ENCODE measurements at regions not wholly inside any gene's neighbourhood (a gene's known extent, or its start where the extent isn't known, plus 50 kb on each side); places are given as distances from the start of the nearest gene placed in this dataset.

- H3K9me3 ChIP-seq (ENCODE audit: low read depth, low read length) = no peaks in the 10 kb centered on the region
- DNase-seq (ENCODE audit: insufficient read length, low spot score, missing footprints) = no peak
- no peak overlapping the region for H3K27ac ChIP-seq (ENCODE audit: low read depth, low read length)
- H3K79me2 ChIP-seq (ENCODE audit: insufficient read depth, low read length) = peaks cover 58% of the 10 kb centered on the region
- no peak overlapping the region for H2AFZ ChIP-seq (ENCODE audit: low read length)
- H3K4me2 ChIP-seq (ENCODE audit: insufficient read depth, low read length) = no peak overlapping the region
- no peak for TF ChIP-seq CTCF (IDR thresholded peaks at IDR 0.05; ENCODE audit: extremely low read depth, low read depth, low read length)
- H3K4me3 ChIP-seq (ENCODE audit: insufficient read depth, low read length) = no peak overlapping the region
- no peaks in the 10 kb centered on the region for H3K4me1 ChIP-seq (ENCODE audit: insufficient read depth, low read length)
- peaks cover 50% of the 10 kb centered on the region for H4K20me1 ChIP-seq (ENCODE audit: insufficient read depth, low read length)
- H3K36me3 ChIP-seq (ENCODE audit: insufficient read depth, low read length) = peaks cover 85% of the 10 kb centered on the region
- H3K27me3 ChIP-seq (ENCODE audit: insufficient read depth, low read length) = no peaks in the 10 kb centered on the region
These were observed 122.2 kb upstream of the RTL1 start for GRCh38 chr14:101025696-101026095.

GRCh38 chr14:101026341-101026740 lies 122.8 kb upstream of the RTL1 start:
- no peak overlapping the region for H3K4me3 ChIP-seq (ENCODE audit: insufficient read depth, low read length)
- H3K27ac ChIP-seq (ENCODE audit: low read depth, low read length) = no peak overlapping the region
- peaks cover 90% of the 10 kb centered on the region for H3K36me3 ChIP-seq (ENCODE audit: insufficient read depth, low read length)
- H3K4me1 ChIP-seq (ENCODE audit: insufficient read depth, low read length) = no peaks in the 10 kb centered on the region
- no peaks in the 10 kb centered on the region for H3K27me3 ChIP-seq (ENCODE audit: insufficient read depth, low read length)
- peaks cover 48% of the 10 kb centered on the region for H4K20me1 ChIP-seq (ENCODE audit: insufficient read depth, low read length)
- no peak for TF ChIP-seq CTCF (IDR thresholded peaks at IDR 0.05; ENCODE audit: extremely low read depth, low read depth, low read length)
- H2AFZ ChIP-seq (ENCODE audit: low read length) = no peak overlapping the region
- no peak for DNase-seq (ENCODE audit: insufficient read length, low spot score, missing footprints)
- H3K9me3 ChIP-seq (ENCODE audit: low read depth, low read length) = no peaks in the 10 kb centered on the region
- no peak overlapping the region for H3K4me2 ChIP-seq (ENCODE audit: insufficient read depth, low read length)
- H3K79me2 ChIP-seq (ENCODE audit: insufficient read depth, low read length) = peaks cover 54% of the 10 kb centered on the region

- H4K20me1 ChIP-seq (ENCODE audit: insufficient read depth, low read length) = peaks cover 42% of the 10 kb centered on the region
These were observed 123.8 kb upstream of the RTL1 start for GRCh38 chr14:101027291-101027690.

GRCh38 chr14:101027966-101028365 lies 124.4 kb upstream of the RTL1 start:
- peaks cover 87% of the 10 kb centered on the region for H3K36me3 ChIP-seq (ENCODE audit: insufficient read depth, low read length)
- no peaks in the 10 kb centered on the region for H3K4me1 ChIP-seq (ENCODE audit: insufficient read depth, low read length)
- no peak overlapping the region for H3K27ac ChIP-seq (ENCODE audit: low read depth, low read length)
- no peak for DNase-seq (ENCODE audit: insufficient read length, low spot score, missing footprints)
- peaks cover 50% of the 10 kb centered on the region for H3K79me2 ChIP-seq (ENCODE audit: insufficient read depth, low read length)
- no peaks in the 10 kb centered on the region for H3K27me3 ChIP-seq (ENCODE audit: insufficient read depth, low read length)
- no peaks in the 10 kb centered on the region for H3K9me3 ChIP-seq (ENCODE audit: low read depth, low read length)
- H4K20me1 ChIP-seq (ENCODE audit: insufficient read depth, low read length) = peaks cover 41% of the 10 kb centered on the region
- TF ChIP-seq CTCF (IDR thresholded peaks at IDR 0.05; ENCODE audit: extremely low read depth, low read depth, low read length) = no peak
- H2AFZ ChIP-seq (ENCODE audit: low read length) = no peak overlapping the region
- no peak overlapping the region for H3K4me2 ChIP-seq (ENCODE audit: insufficient read depth, low read length)
- no peak overlapping the region for H3K4me3 ChIP-seq (ENCODE audit: insufficient read depth, low read length)

More at GRCh38 chr14:101027291-101027690, 123.8 kb upstream of the RTL1 start:
- Histone ChIP-seq H3K4me2 (ENCODE audit: insufficient read depth, low read length) (no peak overlapping the region), H3K4me3 (ENCODE audit: insufficient read depth, low read length) (no peak overlapping the region), H3K27ac (ENCODE audit: low read depth, low read length) (no peak overlapping the region), H3K4me1 (ENCODE audit: insufficient read depth, low read length) (no peaks in the 10 kb centered on the region), H2AFZ (ENCODE audit: low read length) (no peak overlapping the region), H3K27me3 (ENCODE audit: insufficient read depth, low read length) (no peaks in the 10 kb centered on the region), H3K36me3 (ENCODE audit: insufficient read depth, low read length) (peaks cover 88% of the 10 kb centered on the region), H3K79me2 (ENCODE audit: insufficient read depth, low read length) (peaks cover 49% of the 10 kb centered on the region), H3K9me3 (ENCODE audit: low read depth, low read length) (no peaks in the 10 kb centered on the region)
- TF ChIP-seq CTCF (IDR thresholded peaks at IDR 0.05; ENCODE audit: extremely low read depth, low read depth, low read length) = no peak
- DNase-seq (ENCODE audit: insufficient read length, low spot score, missing footprints) = no peak
